GM12864 (cell line): ENCODE measurements at regions not wholly inside any gene's neighbourhood (a gene's known extent, or its start where the extent isn't known, plus 50 kb on each side); places are given as distances from the start of the nearest gene placed in this dataset.

Source experiments
- DNase-seq: peaks from one replicate; pipeline ENCODE4 v3.0.0-alpha.2; 2011; ENCODE audit warnings: low read depth
- H3K4me3 ChIP-seq: 2 replicates; pipeline ENCODE4 v1.5.1; 2011; ENCODE audit warnings: mild to moderate bottlenecking, low read depth, low read length, control low read depth
- TF ChIP-seq, protein P1 (sequence below): IDR thresholded peaks from 2 replicates; pipeline ENCODE4 v1.5.1; 2011; ENCODE audit warnings: low read depth, mild to moderate bottlenecking, moderate library complexity, low read length, control low read depth, inconsistent platforms; ENCODE audit errors: missing control alignments

GRCh38 chr20:23174821-23175220 lies 88.7 kb upstream of the CD93 start:
- no peak overlapping the region for H3K4me3 ChIP-seq
- TF ChIP-seq, protein P1, sequence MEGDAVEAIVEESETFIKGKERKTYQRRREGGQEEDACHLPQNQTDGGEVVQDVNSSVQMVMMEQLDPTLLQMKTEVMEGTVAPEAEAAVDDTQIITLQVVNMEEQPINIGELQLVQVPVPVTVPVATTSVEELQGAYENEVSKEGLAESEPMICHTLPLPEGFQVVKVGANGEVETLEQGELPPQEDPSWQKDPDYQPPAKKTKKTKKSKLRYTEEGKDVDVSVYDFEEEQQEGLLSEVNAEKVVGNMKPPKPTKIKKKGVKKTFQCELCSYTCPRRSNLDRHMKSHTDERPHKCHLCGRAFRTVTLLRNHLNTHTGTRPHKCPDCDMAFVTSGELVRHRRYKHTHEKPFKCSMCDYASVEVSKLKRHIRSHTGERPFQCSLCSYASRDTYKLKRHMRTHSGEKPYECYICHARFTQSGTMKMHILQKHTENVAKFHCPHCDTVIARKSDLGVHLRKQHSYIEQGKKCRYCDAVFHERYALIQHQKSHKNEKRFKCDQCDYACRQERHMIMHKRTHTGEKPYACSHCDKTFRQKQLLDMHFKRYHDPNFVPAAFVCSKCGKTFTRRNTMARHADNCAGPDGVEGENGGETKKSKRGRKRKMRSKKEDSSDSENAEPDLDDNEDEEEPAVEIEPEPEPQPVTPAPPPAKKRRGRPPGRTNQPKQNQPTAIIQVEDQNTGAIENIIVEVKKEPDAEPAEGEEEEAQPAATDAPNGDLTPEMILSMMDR = no peak
- no peak for DNase-seq

DNA sequence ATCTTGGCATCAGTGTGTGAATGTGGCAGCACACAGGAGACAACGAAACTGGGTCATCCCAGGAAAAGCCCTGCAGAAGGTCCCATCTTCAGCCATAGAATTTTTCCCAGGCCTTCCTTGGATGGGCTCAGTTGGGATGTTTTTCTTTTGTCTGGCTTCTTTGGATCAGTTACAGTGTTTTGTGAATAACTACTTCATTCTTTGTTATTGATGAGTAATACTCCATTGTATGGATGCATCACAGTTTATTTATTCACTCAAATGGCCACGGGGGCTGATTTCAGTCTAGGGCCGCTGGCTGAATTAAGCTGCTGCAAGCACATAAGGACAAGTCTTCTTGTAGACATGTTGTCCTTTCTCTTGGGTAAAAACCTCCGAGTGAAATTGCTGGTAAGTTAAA lies 81.3 kb upstream of the CD93 start:
- TF ChIP-seq, protein P1 = no peak
- H3K4me3 ChIP-seq = no peak overlapping the region
- DNase-seq = no peak

DNA sequence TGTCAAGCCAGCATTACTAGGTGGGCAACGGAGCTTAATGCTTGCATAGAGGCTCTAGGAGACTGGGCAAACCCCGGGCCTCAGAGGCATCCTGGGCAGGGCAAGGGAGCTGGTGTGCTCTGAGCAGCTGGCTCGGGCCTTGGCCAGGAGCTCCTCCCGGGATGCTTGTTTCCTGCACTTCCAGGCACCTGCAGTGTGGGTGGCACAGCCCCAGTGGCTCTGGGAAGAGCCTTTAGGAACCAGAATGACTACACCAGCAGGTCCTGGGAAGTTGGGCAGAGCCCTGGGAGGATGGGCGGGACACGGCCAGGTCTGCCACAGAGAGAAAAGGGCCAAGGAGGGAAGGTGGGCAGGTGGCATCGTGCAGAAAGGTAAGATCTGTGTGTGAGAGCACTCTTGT lies 80.4 kb upstream of the CD93 start:
- no peak for DNase-seq
- TF ChIP-seq, protein P1 = no peak
- H3K4me3 ChIP-seq = no peak overlapping the region

- no peak for DNase-seq
- no peak overlapping the region for H3K4me3 ChIP-seq
- TF ChIP-seq, protein P1 = no peak
Observed at GRCh38 chr20:23165964-23166363, 79.8 kb upstream of the CD93 start.

- H3K4me3 ChIP-seq = no peak overlapping the region
- no peak for DNase-seq
- TF ChIP-seq, protein P1 = peak; percentile 7
Observed at GRCh38 chr20:23165307-23165750, 79.2 kb upstream of the CD93 start.

DNA sequence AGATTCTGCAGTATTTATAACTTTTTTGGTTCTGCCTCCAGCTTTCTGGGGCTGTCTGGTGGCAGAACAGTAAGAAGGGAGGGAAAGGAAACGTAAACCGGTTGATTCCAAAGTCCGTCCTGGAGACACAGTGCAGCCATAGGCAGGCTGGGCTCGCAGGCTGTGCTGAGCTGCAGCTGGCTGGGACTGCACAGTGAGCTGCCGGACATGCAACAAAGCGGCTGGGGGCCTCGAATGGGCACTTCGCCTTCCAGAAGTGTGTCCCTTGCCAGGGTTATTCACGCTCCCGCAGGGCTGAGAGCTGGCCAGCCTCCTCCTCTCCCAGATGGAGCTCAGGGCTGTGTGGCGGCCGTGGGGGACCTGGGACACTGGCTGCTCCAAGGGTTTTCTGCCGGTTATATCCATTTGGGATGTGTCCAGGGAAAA lies 78.1 kb upstream of the CD93 start:
- no peak for DNase-seq

GRCh38 chr20:23163562-23163961 lies 77.4 kb upstream of the CD93 start:
- TF ChIP-seq, protein P1 = no peak
- no peak overlapping the region for H3K4me3 ChIP-seq
- DNase-seq = no peak

More for the DNA sequence above, 78.1 kb upstream of the CD93 start:
- TF ChIP-seq, protein P1 = no peak
- H3K4me3 ChIP-seq = no peak overlapping the region
